Stimulated activated naive CD8-positive, alpha-beta T cell treated with anti-CD3 and anti-CD28 coated beads, Interleukin-15, amount 100 ng/mL, for 72 hours (primary cell): ENCODE measurements at regions not wholly inside any gene's neighbourhood (a gene's known extent, or its start where the extent isn't known, plus 50 kb on each side); places are given as distances from the start of the nearest gene placed in this dataset.

Experiments used
- ATAC-seq: fragments of 150-1000 bp; cut with Tn5 transposase; 2 replicates; pipeline ENCODE4 v1.10.0; 2021; ENCODE audit warnings: mild to moderate bottlenecking, moderate library complexity
- DNase-seq, 2 donors: peaks; one replicate each; pipeline ENCODE4 v3.0.0; 2021 to 2022
- H3K27ac Mint-ChIP-seq, 2 donors: one replicate each; pipeline ENCODE4 v1.8.0; 2022; ENCODE audit warnings: mild to moderate bottlenecking in 2 of 2, mixed read lengths in 2 of 2, moderate library complexity in 2 of 2
- H3K27me3 Mint-ChIP-seq: one replicate; pipeline ENCODE4 v1.8.0; 2022; ENCODE audit warnings: mixed read lengths
- H3K4me1 Mint-ChIP-seq: one replicate; pipeline ENCODE4 v1.8.0; 2022; ENCODE audit warnings: mild to moderate bottlenecking, mixed read lengths
- H3K4me3 Mint-ChIP-seq, 2 donors: one replicate each; pipeline ENCODE4 v1.8.0; 2022; ENCODE audit warnings: mild to moderate bottlenecking in 2 of 2, mixed read lengths in 2 of 2, moderate library complexity in 1 of 2
- H3K9me3 Mint-ChIP-seq, 2 donors: one replicate each; pipeline ENCODE4 v1.8.0; 2022; ENCODE audit warnings: mixed read lengths in 2 of 2

GRCh38 chr2:21288739-21289520 lies 165.2 kb downstream of the TDRD15 start:
- Mint-ChIP-seq H3K4me1 (no peaks in the 10 kb centered on the region), H3K27ac (no peak overlapping the region), H3K9me3 (no peaks in the 10 kb centered on the region), H3K4me3 (no peak overlapping the region), H3K27me3 (no peaks in the 10 kb centered on the region)
- DNase-seq, result no peak
- ATAC-seq, result no peak

GRCh38 chr2:21289551-21289950 lies 165.8 kb downstream of the TDRD15 start:
- Mint-ChIP-seq H3K9me3 (no peaks in the 10 kb centered on the region), H3K27me3 (no peaks in the 10 kb centered on the region), H3K4me3 (no peak overlapping the region), H3K27ac (no peak overlapping the region), H3K4me1 (no peaks in the 10 kb centered on the region)
- DNase-seq (no peak), ATAC-seq (no peak)

DNA sequence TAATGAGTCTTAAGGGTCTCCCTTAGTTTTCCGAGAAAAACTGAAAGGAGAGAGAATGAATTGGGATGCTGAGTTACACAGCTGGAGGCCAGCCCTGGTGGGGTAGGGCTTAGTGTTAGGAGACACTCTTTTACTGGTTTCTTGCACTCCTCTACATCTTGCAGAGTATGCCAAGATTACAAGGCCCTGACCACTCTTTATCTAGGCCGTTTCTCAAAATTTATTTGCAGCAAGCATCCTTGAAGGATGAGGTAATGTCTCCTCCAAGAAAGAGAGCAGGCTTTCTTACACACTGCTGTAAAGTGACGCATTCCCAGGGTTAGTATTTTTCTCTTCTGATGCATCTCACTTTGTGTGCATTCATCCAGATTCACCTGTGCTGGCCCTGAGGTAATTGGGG lies 166.2 kb downstream of the TDRD15 start:
- no peak overlapping the region for H3K27ac Mint-ChIP-seq

GRCh38 chr2:21291426-21291825 lies 167.7 kb downstream of the TDRD15 start:
- Mint-ChIP-seq H3K9me3 (no peaks in the 10 kb centered on the region), H3K4me3 (no peak overlapping the region), H3K27ac (no peak overlapping the region), H3K27me3 (peaks cover under 1% of the 10 kb centered on the region), H3K4me1 (no peaks in the 10 kb centered on the region)
- ATAC-seq, result no peak
- no peak for DNase-seq

More for the DNA sequence above, 166.2 kb downstream of the TDRD15 start:
- DNase-seq, result no peak
- ATAC-seq, result no peak
- Mint-ChIP-seq H3K27me3 (no peaks in the 10 kb centered on the region), H3K4me3 (no peak overlapping the region), H3K9me3 (no peaks in the 10 kb centered on the region), H3K4me1 (no peaks in the 10 kb centered on the region)

DNA sequence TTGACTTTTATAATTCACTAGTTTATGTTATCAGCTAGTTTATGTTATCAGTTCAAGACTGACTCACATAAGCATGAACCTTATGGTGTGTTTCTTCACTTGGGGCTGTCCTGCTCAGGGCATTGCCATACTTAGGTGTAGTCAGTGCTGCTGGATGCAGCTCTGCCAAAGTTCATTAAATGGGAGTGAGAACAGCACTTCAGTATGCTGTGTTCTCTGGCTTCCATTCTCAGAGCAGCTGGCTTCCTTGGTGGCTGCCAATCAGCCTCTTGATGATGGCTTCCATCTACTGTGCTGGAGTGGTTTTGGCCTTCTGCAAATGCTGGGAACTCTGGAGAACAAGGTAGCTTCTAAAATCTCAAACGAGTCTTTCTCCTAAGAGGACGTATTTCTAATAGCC lies 170.7 kb downstream of the TDRD15 start:
- Mint-ChIP-seq H3K9me3 (no peaks in the 10 kb centered on the region), H3K4me3 (no peak overlapping the region), H3K27me3 (peaks cover 26% of the 10 kb centered on the region), H3K4me1 (no peaks in the 10 kb centered on the region), H3K27ac (no peak overlapping the region)
- ATAC-seq (no peak), DNase-seq (no peak)

- Mint-ChIP-seq H3K4me3 (no peak overlapping the region), H3K4me1 (no peaks in the 10 kb centered on the region), H3K27ac (no peak overlapping the region), H3K9me3 (no peaks in the 10 kb centered on the region), H3K27me3 (peaks cover 26% of the 10 kb centered on the region)
- DNase-seq, result no peak
- ATAC-seq, result no peak
Observed at GRCh38 chr2:21299411-21299810, 175.6 kb downstream of the TDRD15 start.

DNA sequence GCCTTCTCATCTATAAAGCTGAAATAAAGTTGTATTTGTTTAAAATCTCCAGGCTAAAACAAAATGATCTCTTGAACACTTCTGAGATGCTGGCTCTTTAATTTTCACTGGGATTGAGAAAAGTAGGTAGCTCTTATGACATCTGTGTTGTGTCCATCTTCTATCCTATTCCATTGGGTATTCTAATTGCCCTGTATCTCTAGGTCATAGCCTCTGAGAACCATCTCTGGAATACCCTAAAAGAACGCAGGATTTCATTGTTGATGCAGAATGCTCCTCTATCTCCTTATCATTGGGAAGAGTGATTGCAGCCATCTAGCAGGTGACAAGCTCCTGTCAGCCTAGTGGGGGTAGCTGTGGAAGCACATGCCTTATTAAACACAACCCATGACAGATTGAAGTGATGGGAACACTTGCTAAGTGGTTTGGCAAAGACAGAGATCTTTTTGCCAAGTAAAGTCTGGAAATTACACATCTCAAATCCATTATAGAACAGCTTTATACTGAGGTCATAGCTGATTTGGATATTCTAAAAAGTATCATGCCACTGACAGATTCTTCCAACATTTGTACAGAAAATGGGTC lies 178.2 kb downstream of the TDRD15 start:
- no peaks in the 10 kb centered on the region for H3K9me3 Mint-ChIP-seq
- H3K4me3 Mint-ChIP-seq, result no peak overlapping the region
- H3K4me1 Mint-ChIP-seq, result no peaks in the 10 kb centered on the region
- peaks cover 20% of the 10 kb centered on the region for H3K27me3 Mint-ChIP-seq
- ATAC-seq (no peak), DNase-seq (no peak)
- H3K27ac Mint-ChIP-seq, result no peak overlapping the region

DNA sequence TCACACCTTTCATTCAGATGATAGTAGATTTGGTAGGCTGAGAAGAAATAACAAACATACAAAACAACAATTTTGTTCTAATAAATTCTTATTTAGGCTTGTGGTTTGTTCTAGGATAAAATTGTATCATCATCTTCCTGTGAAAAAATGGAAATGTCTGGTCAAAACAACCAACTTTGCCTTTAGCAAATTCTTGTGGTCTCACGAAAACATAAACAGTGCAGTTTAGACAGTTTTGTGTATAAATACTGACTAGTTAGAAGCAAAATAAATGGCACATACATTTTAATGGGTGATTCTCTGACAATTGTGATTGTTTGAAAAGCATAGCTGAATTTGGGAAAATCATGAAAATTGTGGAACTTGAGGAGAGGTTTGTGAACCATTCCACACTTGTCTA lies 180.1 kb downstream of the TDRD15 start:
- Mint-ChIP-seq H3K4me3 (no peak overlapping the region), H3K27me3 (peaks cover under 1% of the 10 kb centered on the region), H3K9me3 (no peaks in the 10 kb centered on the region), H3K27ac (no peak overlapping the region), H3K4me1 (no peaks in the 10 kb centered on the region)
- no peak for DNase-seq
- ATAC-seq, result no peak

DNA sequence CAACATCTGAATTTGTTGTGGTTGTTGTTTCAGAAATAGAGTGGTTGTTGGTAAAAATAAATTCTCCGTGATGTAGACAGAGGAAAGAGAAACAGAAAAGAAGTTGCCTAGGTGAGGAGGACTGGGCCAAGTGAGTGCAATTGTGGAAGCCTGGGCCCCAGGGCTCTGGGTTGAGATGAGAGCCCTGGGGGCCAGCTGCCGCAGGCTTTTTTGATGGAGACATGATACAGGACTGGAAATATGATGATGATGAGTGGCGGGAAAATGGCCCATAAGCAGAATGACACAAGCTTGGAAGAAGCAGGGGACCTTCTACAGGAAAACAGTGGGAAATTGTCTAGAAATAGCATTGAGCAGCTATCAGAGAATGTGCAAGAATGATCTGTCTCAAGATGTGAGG lies 181.8 kb downstream of the TDRD15 start:
- no peak for ATAC-seq

GRCh38 chr2:21306235-21306634 lies 182.5 kb downstream of the TDRD15 start:
- Mint-ChIP-seq H3K27ac (no peak overlapping the region), H3K4me3 (no peak overlapping the region), H3K4me1 (no peaks in the 10 kb centered on the region), H3K27me3 (no peaks in the 10 kb centered on the region), H3K9me3 (no peaks in the 10 kb centered on the region)
- ATAC-seq (no peak), DNase-seq (no peak)

More for the DNA sequence above, 181.8 kb downstream of the TDRD15 start:
- no peaks in the 10 kb centered on the region for H3K9me3 Mint-ChIP-seq
- no peak for DNase-seq
- no peaks in the 10 kb centered on the region for H3K27me3 Mint-ChIP-seq
- no peak overlapping the region for H3K27ac Mint-ChIP-seq
- H3K4me1 Mint-ChIP-seq, result no peaks in the 10 kb centered on the region
- H3K4me3 Mint-ChIP-seq, result no peak overlapping the region

DNA sequence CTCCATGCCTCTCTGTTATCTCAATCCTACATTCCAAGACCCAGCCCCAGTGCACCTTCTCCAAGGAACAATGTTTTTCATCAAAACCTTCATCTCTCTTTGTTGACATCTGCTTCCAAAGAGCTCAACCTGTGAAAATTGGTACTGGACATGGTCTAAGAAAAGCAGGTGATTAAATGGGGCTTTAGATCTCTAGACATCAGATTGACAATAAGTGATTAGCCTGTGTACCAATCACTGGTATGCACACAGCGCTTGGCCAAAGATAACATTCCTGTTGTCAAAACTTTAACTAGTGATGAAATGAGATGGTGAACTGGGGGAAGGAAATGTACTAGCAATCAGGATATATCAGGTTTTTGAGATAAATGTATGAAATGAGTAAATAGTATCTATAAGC lies 183.3 kb downstream of the TDRD15 start:
- H3K27ac Mint-ChIP-seq, result no peak overlapping the region
- H3K27me3 Mint-ChIP-seq, result no peaks in the 10 kb centered on the region
- no peaks in the 10 kb centered on the region for H3K9me3 Mint-ChIP-seq
- no peak for DNase-seq
- no peak overlapping the region for H3K4me3 Mint-ChIP-seq
- no peak for ATAC-seq
- H3K4me1 Mint-ChIP-seq, result no peaks in the 10 kb centered on the region

- no peak overlapping the region for H3K4me3 Mint-ChIP-seq
- ATAC-seq (no peak), DNase-seq (no peak)
- H3K27ac Mint-ChIP-seq, result no peak overlapping the region
- no peaks in the 10 kb centered on the region for H3K27me3 Mint-ChIP-seq
- H3K4me1 Mint-ChIP-seq, result no peaks in the 10 kb centered on the region
- no peaks in the 10 kb centered on the region for H3K9me3 Mint-ChIP-seq
Observed at GRCh38 chr2:21310493-21310892, 186.7 kb downstream of the TDRD15 start.

- no peaks in the 10 kb centered on the region for H3K27me3 Mint-ChIP-seq
- H3K9me3 Mint-ChIP-seq, result no peaks in the 10 kb centered on the region
- DNase-seq (no peak), ATAC-seq (no peak)
- H3K4me3 Mint-ChIP-seq, result no peak overlapping the region
- H3K27ac Mint-ChIP-seq, result no peak overlapping the region
- no peaks in the 10 kb centered on the region for H3K4me1 Mint-ChIP-seq
Observed at GRCh38 chr2:21314322-21314835, 190.6 kb downstream of the TDRD15 start.

- Mint-ChIP-seq H3K9me3 (no peaks in the 10 kb centered on the region), H3K4me3 (no peak overlapping the region), H3K4me1 (no peaks in the 10 kb centered on the region), H3K27me3 (no peaks in the 10 kb centered on the region), H3K27ac (no peak overlapping the region)
- peak; percentile 21 to 39 for DNase-seq
- ATAC-seq, result no peak
Observed at GRCh38 chr2:21317131-21317530, 193.4 kb downstream of the TDRD15 start.

DNA sequence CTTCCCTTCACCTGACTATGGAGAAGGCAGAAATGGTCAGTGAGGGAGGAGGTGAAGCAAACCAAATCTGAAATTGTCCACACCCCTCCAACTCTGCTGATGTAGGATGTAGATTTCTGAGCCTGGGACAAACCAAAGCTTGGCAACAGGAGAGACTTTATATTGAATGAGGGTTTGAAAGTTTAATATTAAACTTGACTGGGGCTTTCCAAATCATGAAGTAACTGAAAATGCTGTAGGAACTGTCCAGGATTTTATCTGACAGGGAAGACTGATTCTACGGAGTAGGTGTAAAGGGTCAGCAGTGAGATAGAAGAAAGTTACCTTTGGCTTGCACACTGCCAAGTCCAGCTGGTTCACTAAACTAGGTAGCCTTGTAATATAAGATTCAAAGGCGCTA lies 194.5 kb downstream of the TDRD15 start:
- peak overlapping the region in 1 of 2 donors; percentile 42 for H3K27ac Mint-ChIP-seq
- DNase-seq (no peak), ATAC-seq (no peak)
- no peak overlapping the region for H3K4me3 Mint-ChIP-seq
- H3K4me1 Mint-ChIP-seq, result no peaks in the 10 kb centered on the region
- H3K27me3 Mint-ChIP-seq, result no peaks in the 10 kb centered on the region
- no peaks in the 10 kb centered on the region for H3K9me3 Mint-ChIP-seq

DNA sequence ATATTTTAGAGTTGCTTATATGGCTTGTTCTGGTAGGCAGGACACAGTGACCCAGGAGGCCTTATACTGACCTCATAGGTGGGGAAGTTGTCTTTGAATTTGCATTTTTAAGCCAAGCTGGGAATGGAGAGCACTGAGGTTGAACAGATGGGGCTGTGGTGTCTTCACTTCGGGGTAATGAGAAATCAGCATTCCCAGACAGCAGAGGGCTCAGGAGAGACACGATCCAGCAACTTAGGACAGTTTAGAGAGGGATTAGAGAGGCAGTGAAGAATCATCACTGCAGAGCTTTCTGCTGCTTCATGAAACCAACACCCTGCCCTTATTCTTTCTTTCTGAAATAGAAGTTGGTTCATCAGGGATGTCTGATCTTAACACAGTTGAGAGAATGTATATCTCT lies 202.4 kb downstream of the TDRD15 start:
- H3K27ac Mint-ChIP-seq, result no peak overlapping the region
- no peak for ATAC-seq

More for the DNA sequence above, 202.4 kb downstream of the TDRD15 start:
- no peak overlapping the region for H3K4me3 Mint-ChIP-seq
- no peaks in the 10 kb centered on the region for H3K4me1 Mint-ChIP-seq
- no peak for DNase-seq
- no peaks in the 10 kb centered on the region for H3K27me3 Mint-ChIP-seq
- H3K9me3 Mint-ChIP-seq, result peaks cover 7% of the 10 kb centered on the region in 2 donors
